ENCODE measurements at regions not wholly inside any gene's neighbourhood (a gene's known extent, or its start where the extent isn't known, plus 50 kb on each side); places are given as distances from the start of the nearest gene placed in this dataset.

- Histone ChIP-seq H3K36me3 (no peaks in the 10 kb centered on the region), H3K27me3 (no peaks in the 10 kb centered on the region), H3K4me3 (ENCODE audit: low read depth, low read length) (no peak overlapping the region), H3K4me1 (no peaks in the 10 kb centered on the region), H3K9me3 (no peaks in the 10 kb centered on the region)
- TF ChIP-seq, protein P1, sequence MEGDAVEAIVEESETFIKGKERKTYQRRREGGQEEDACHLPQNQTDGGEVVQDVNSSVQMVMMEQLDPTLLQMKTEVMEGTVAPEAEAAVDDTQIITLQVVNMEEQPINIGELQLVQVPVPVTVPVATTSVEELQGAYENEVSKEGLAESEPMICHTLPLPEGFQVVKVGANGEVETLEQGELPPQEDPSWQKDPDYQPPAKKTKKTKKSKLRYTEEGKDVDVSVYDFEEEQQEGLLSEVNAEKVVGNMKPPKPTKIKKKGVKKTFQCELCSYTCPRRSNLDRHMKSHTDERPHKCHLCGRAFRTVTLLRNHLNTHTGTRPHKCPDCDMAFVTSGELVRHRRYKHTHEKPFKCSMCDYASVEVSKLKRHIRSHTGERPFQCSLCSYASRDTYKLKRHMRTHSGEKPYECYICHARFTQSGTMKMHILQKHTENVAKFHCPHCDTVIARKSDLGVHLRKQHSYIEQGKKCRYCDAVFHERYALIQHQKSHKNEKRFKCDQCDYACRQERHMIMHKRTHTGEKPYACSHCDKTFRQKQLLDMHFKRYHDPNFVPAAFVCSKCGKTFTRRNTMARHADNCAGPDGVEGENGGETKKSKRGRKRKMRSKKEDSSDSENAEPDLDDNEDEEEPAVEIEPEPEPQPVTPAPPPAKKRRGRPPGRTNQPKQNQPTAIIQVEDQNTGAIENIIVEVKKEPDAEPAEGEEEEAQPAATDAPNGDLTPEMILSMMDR (IDR thresholded peaks at IDR 0.05; ENCODE audit: low read depth, low read length), result no peak
- no peak for DNase-seq
These were observed 856.9 kb downstream of the EPHA3 start for GRCh38 chr3:89964347-89964746.

- DNase-seq, result no peak
- no peaks in the 10 kb centered on the region for H3K4me1 ChIP-seq
- H3K4me3 ChIP-seq (ENCODE audit: low read depth, low read length), result no peak overlapping the region
- no peaks in the 10 kb centered on the region for H3K27me3 ChIP-seq
- no peaks in the 10 kb centered on the region for H3K9me3 ChIP-seq
- H3K36me3 ChIP-seq, result no peaks in the 10 kb centered on the region
- TF ChIP-seq, protein P1 (IDR thresholded peaks at IDR 0.05; ENCODE audit: low read depth, low read length), result no peak
These were observed 859.6 kb downstream of the EPHA3 start for GRCh38 chr3:89966877-89967665.

DNA sequence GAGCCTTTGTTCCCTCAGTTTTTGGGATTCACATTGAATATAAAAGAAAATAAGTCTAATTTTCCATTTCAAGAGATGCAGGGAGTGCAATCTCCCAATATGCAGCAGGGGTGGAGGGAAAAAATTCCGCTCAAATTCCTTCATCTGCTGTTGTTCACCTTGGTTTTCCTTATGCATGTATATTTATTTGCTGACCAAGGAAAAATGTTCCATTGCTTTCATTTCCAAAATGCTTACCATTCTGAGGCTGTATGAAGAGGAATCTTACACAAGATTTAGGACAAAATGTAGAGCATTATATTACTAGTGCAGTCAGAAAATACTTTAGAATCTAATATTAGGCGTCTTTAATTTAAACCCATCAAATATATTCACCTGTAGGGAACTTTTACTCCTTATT, 863.9 kb downstream of the EPHA3 start:
- Histone ChIP-seq H3K36me3 (no peaks in the 10 kb centered on the region), H3K9me3 (no peaks in the 10 kb centered on the region), H3K4me3 (ENCODE audit: low read depth, low read length) (no peak overlapping the region), H3K4me1 (no peaks in the 10 kb centered on the region), H3K27me3 (no peaks in the 10 kb centered on the region)
- TF ChIP-seq, protein P1 (IDR thresholded peaks at IDR 0.05; ENCODE audit: low read depth, low read length), result no peak
- no peak for DNase-seq

GRCh38 chr3:89973156-89973555, 865.7 kb downstream of the EPHA3 start:
- no peak for DNase-seq
- Histone ChIP-seq H3K4me3 (ENCODE audit: low read depth, low read length) (no peak overlapping the region), H3K27me3 (no peaks in the 10 kb centered on the region), H3K4me1 (no peaks in the 10 kb centered on the region), H3K36me3 (no peaks in the 10 kb centered on the region), H3K9me3 (no peaks in the 10 kb centered on the region)
- TF ChIP-seq, protein P1 (IDR thresholded peaks at IDR 0.05; ENCODE audit: low read depth, low read length), result no peak

- no peak overlapping the region for H3K4me3 ChIP-seq (ENCODE audit: low read depth, low read length)
- no peaks in the 10 kb centered on the region for H3K36me3 ChIP-seq
- no peaks in the 10 kb centered on the region for H3K9me3 ChIP-seq
- TF ChIP-seq, protein P1 (IDR thresholded peaks at IDR 0.05; ENCODE audit: low read depth, low read length), result no peak
- H3K4me1 ChIP-seq, result no peaks in the 10 kb centered on the region
- H3K27me3 ChIP-seq, result no peaks in the 10 kb centered on the region
- no peak for DNase-seq
These were observed 867.6 kb downstream of the EPHA3 start for GRCh38 chr3:89974903-89975519.

- H3K4me3 ChIP-seq (ENCODE audit: low read depth, low read length), result no peak overlapping the region
- TF ChIP-seq, protein P1 (IDR thresholded peaks at IDR 0.05; ENCODE audit: low read depth, low read length), result no peak
These were observed 876.0 kb downstream of the EPHA3 start for GRCh38 chr3:89983449-89983848.

More at GRCh38 chr3:89983449-89983848, 876.0 kb downstream of the EPHA3 start:
- DNase-seq, result no peak
- no peaks in the 10 kb centered on the region for H3K27me3 ChIP-seq
- H3K36me3 ChIP-seq, result no peaks in the 10 kb centered on the region
- no peaks in the 10 kb centered on the region for H3K9me3 ChIP-seq
- H3K4me1 ChIP-seq, result no peaks in the 10 kb centered on the region
